ENCODE measurements at regions not wholly inside any gene's neighbourhood (a gene's known extent, or its start where the extent isn't known, plus 50 kb on each side); places are given as distances from the start of the nearest gene placed in this dataset.

DNA sequence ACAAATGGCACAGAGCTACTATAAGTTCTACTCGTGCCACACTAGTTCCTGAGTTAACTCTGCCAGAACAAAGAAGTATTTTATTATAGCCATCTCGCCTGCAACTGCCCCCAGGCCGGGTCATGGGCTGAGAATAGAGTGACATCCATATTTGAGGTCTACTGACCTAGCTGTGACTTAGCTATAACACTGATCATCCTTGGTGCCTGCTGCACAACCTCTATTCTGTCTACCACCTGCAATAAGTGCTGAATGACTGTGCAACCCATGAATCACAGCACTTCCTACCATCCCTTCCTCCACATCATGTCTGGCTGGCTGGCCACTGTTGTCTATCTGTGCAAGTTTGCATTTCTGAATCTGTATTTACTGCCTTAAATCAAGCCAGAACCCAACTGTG is 506.5 kb upstream of the TBL1XR1 start (continued):
- TF ChIP-seq, protein P1, sequence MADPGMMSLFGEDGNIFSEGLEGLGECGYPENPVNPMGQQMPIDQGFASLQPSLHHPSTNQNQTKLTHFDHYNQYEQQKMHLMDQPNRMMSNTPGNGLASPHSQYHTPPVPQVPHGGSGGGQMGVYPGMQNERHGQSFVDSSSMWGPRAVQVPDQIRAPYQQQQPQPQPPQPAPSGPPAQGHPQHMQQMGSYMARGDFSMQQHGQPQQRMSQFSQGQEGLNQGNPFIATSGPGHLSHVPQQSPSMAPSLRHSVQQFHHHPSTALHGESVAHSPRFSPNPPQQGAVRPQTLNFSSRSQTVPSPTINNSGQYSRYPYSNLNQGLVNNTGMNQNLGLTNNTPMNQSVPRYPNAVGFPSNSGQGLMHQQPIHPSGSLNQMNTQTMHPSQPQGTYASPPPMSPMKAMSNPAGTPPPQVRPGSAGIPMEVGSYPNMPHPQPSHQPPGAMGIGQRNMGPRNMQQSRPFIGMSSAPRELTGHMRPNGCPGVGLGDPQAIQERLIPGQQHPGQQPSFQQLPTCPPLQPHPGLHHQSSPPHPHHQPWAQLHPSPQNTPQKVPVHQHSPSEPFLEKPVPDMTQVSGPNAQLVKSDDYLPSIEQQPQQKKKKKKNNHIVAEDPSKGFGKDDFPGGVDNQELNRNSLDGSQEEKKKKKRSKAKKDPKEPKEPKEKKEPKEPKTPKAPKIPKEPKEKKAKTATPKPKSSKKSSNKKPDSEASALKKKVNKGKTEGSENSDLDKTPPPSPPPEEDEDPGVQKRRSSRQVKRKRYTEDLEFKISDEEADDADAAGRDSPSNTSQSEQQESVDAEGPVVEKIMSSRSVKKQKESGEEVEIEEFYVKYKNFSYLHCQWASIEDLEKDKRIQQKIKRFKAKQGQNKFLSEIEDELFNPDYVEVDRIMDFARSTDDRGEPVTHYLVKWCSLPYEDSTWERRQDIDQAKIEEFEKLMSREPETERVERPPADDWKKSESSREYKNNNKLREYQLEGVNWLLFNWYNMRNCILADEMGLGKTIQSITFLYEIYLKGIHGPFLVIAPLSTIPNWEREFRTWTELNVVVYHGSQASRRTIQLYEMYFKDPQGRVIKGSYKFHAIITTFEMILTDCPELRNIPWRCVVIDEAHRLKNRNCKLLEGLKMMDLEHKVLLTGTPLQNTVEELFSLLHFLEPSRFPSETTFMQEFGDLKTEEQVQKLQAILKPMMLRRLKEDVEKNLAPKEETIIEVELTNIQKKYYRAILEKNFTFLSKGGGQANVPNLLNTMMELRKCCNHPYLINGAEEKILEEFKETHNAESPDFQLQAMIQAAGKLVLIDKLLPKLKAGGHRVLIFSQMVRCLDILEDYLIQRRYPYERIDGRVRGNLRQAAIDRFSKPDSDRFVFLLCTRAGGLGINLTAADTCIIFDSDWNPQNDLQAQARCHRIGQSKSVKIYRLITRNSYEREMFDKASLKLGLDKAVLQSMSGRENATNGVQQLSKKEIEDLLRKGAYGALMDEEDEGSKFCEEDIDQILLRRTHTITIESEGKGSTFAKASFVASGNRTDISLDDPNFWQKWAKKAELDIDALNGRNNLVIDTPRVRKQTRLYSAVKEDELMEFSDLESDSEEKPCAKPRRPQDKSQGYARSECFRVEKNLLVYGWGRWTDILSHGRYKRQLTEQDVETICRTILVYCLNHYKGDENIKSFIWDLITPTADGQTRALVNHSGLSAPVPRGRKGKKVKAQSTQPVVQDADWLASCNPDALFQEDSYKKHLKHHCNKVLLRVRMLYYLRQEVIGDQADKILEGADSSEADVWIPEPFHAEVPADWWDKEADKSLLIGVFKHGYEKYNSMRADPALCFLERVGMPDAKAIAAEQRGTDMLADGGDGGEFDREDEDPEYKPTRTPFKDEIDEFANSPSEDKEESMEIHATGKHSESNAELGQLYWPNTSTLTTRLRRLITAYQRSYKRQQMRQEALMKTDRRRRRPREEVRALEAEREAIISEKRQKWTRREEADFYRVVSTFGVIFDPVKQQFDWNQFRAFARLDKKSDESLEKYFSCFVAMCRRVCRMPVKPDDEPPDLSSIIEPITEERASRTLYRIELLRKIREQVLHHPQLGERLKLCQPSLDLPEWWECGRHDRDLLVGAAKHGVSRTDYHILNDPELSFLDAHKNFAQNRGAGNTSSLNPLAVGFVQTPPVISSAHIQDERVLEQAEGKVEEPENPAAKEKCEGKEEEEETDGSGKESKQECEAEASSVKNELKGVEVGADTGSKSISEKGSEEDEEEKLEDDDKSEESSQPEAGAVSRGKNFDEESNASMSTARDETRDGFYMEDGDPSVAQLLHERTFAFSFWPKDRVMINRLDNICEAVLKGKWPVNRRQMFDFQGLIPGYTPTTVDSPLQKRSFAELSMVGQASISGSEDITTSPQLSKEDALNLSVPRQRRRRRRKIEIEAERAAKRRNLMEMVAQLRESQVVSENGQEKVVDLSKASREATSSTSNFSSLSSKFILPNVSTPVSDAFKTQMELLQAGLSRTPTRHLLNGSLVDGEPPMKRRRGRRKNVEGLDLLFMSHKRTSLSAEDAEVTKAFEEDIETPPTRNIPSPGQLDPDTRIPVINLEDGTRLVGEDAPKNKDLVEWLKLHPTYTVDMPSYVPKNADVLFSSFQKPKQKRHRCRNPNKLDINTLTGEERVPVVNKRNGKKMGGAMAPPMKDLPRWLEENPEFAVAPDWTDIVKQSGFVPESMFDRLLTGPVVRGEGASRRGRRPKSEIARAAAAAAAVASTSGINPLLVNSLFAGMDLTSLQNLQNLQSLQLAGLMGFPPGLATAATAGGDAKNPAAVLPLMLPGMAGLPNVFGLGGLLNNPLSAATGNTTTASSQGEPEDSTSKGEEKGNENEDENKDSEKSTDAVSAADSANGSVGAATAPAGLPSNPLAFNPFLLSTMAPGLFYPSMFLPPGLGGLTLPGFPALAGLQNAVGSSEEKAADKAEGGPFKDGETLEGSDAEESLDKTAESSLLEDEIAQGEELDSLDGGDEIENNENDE (IDR thresholded peaks at IDR 0.05; ENCODE audit: insufficient replicate concordance, low read length) = no peak
- TF ChIP-seq SAP30 (IDR thresholded peaks at IDR 0.05; ENCODE audit: insufficient read depth, insufficient replicate concordance, low read length) (no peak), GTF2F1 (IDR thresholded peaks at IDR 0.05; ENCODE audit: borderline replicate concordance, low read depth, low read length) (no peak), YY1 (IDR thresholded peaks at IDR 0.05; ENCODE audit: low read depth, low read length) (no peak), CREB1 (IDR thresholded peaks at IDR 0.05) (no peak), POLR2AphosphoS5 (IDR thresholded peaks at IDR 0.05; ENCODE audit: low read depth, low read length) (no peak), CBX8 (IDR thresholded peaks at IDR 0.05; ENCODE audit: borderline replicate concordance, low read depth, low read length) (no peak)
